EH (cell line): ENCODE measurements at regions not wholly inside any gene's neighbourhood (a gene's known extent, or its start where the extent isn't known, plus 50 kb on each side); places are given as distances from the start of the nearest gene placed in this dataset.
"Not testable (repeated sequence)": the region's sequence is repeated elsewhere in the genome, so short reads cannot be mapped to it uniquely, and the experiment has no call there.

Source experiments
- DNase-seq: peaks from one replicate; pipeline ENCODE4 v3.0.0-alpha.2; 2015; ENCODE audit warnings: low read depth

GRCh38 chr11:134588460-134589110 is 176.5 kb upstream of the B3GAT1 start:
- not testable (repeated sequence) for DNase-seq

- DNase-seq: no peak
Observed at GRCh38 chr11:134587345-134587744, 175.3 kb upstream of the B3GAT1 start.

GRCh38 chr11:134586726-134587125 is 174.7 kb upstream of the B3GAT1 start:
- no peak for DNase-seq

- no peak for DNase-seq
Observed at GRCh38 chr11:134585666-134586610, 173.9 kb upstream of the B3GAT1 start.

GRCh38 chr11:134584706-134585445 is 172.8 kb upstream of the B3GAT1 start:
- no peak for DNase-seq

- no peak for DNase-seq
Observed at GRCh38 chr11:134584001-134584561, 172.0 kb upstream of the B3GAT1 start.

GRCh38 chr11:134583397-134583990 is 171.5 kb upstream of the B3GAT1 start:
- no peak for DNase-seq

GRCh38 chr11:134582770-134583095 is 170.7 kb upstream of the B3GAT1 start:
- DNase-seq: no peak

GRCh38 chr11:134581966-134582769 is 170.1 kb upstream of the B3GAT1 start:
- DNase-seq: no peak

- no peak for DNase-seq
Observed at GRCh38 chr11:134581121-134581626, 169.1 kb upstream of the B3GAT1 start.

- DNase-seq: no peak
Observed at GRCh38 chr11:134580610-134580975, 168.6 kb upstream of the B3GAT1 start.

- DNase-seq: no peak
Observed at GRCh38 chr11:134579724-134580609, 167.9 kb upstream of the B3GAT1 start.

GRCh38 chr11:134578807-134579723 is 167.0 kb upstream of the B3GAT1 start:
- DNase-seq: no peak

GRCh38 chr11:134577751-134578395 is 165.8 kb upstream of the B3GAT1 start:
- no peak for DNase-seq

GRCh38 chr11:134576721-134577171 is 164.7 kb upstream of the B3GAT1 start:
- no peak for DNase-seq

- DNase-seq: no peak
Observed at GRCh38 chr11:134576286-134576685, 164.2 kb upstream of the B3GAT1 start.

GRCh38 chr11:134575504-134576230 is 163.6 kb upstream of the B3GAT1 start:
- no peak for DNase-seq

GRCh38 chr11:134574947-134575346 is 162.9 kb upstream of the B3GAT1 start:
- DNase-seq: no peak
